ENCODE measurements at regions not wholly inside any gene's neighbourhood (a gene's known extent, or its start where the extent isn't known, plus 50 kb on each side); places are given as distances from the start of the nearest gene placed in this dataset.

GRCh38 chr3:128569756-128570155 is 76.8 kb upstream of the GATA2 start:
- intact Hi-C loops (cut with micrococcal nuclease), result loop anchor here (5.0 kb wide), 1 partner anchor 38 kb away; no protein-coding TSS in a partner anchor
- no peak overlapping the region for H3K4me3 Mint-ChIP-seq (ENCODE audit: low read depth)
- peaks cover 10% of the 10 kb centered on the region for H3K4me1 Mint-ChIP-seq (ENCODE audit: low read depth)
- H3K27me3 Mint-ChIP-seq (ENCODE audit: low read depth), result peaks cover 25% of the 10 kb centered on the region
- no peak overlapping the region for H3K27ac Mint-ChIP-seq
- DNase-seq (ENCODE audit: low spot score), result no peak
- no peaks in the 10 kb centered on the region for H3K36me3 Mint-ChIP-seq (ENCODE audit: low read depth)
- no peaks in the 10 kb centered on the region for H3K9me3 Mint-ChIP-seq

GRCh38 chr3:128568602-128569490 is 75.8 kb upstream of the GATA2 start:
- no peak overlapping the region for H3K27ac Mint-ChIP-seq
- H3K9me3 Mint-ChIP-seq, result no peaks in the 10 kb centered on the region
- H3K36me3 Mint-ChIP-seq (ENCODE audit: low read depth), result no peaks in the 10 kb centered on the region
- peaks cover 20% of the 10 kb centered on the region for H3K27me3 Mint-ChIP-seq (ENCODE audit: low read depth)
- intact Hi-C loops (cut with micrococcal nuclease), result no loop called here
- no peak for DNase-seq (ENCODE audit: low spot score)
- no peak overlapping the region for H3K4me3 Mint-ChIP-seq (ENCODE audit: low read depth)
- H3K4me1 Mint-ChIP-seq (ENCODE audit: low read depth), result peaks cover 10% of the 10 kb centered on the region

GRCh38 chr3:128567705-128568356 is 74.8 kb upstream of the GATA2 start:
- no peak for DNase-seq (ENCODE audit: low spot score)
- Mint-ChIP-seq H3K4me3 (ENCODE audit: low read depth) (no peak overlapping the region), H3K9me3 (no peaks in the 10 kb centered on the region), H3K27me3 (ENCODE audit: low read depth) (peaks cover 24% of the 10 kb centered on the region), H3K27ac (no peak overlapping the region), H3K4me1 (ENCODE audit: low read depth) (peaks cover 5% of the 10 kb centered on the region), H3K36me3 (ENCODE audit: low read depth) (no peaks in the 10 kb centered on the region)
- intact Hi-C loops (cut with micrococcal nuclease), result no loop called here

- no peaks in the 10 kb centered on the region for H3K36me3 Mint-ChIP-seq (ENCODE audit: low read depth)
- intact Hi-C loops (cut with micrococcal nuclease), result no loop called here
- H3K27ac Mint-ChIP-seq, result no peak overlapping the region
These were observed 74.1 kb upstream of the GATA2 start for GRCh38 chr3:128567141-128567540.

GRCh38 chr3:128563439-128563838 is 70.4 kb upstream of the GATA2 start:
- Mint-ChIP-seq H3K27ac (no peak overlapping the region), H3K36me3 (ENCODE audit: low read depth) (no peaks in the 10 kb centered on the region), H3K9me3 (no peaks in the 10 kb centered on the region), H3K27me3 (ENCODE audit: low read depth) (peaks cover 27% of the 10 kb centered on the region), H3K4me3 (ENCODE audit: low read depth) (no peak overlapping the region), H3K4me1 (ENCODE audit: low read depth) (peaks cover 2% of the 10 kb centered on the region)
- DNase-seq (ENCODE audit: low spot score), result no peak
- intact Hi-C loops (cut with micrococcal nuclease), result no loop called here

More at GRCh38 chr3:128567141-128567540, 74.1 kb upstream of the GATA2 start:
- Mint-ChIP-seq H3K4me1 (ENCODE audit: low read depth) (no peaks in the 10 kb centered on the region), H3K27me3 (ENCODE audit: low read depth) (peaks cover 28% of the 10 kb centered on the region), H3K4me3 (ENCODE audit: low read depth) (no peak overlapping the region), H3K9me3 (no peaks in the 10 kb centered on the region)
- no peak for DNase-seq (ENCODE audit: low spot score)

GRCh38 chr3:128561504-128561903 is 68.5 kb upstream of the GATA2 start:
- H3K36me3 Mint-ChIP-seq (ENCODE audit: low read depth), result no peaks in the 10 kb centered on the region
- no peak overlapping the region for H3K27ac Mint-ChIP-seq
- H3K4me3 Mint-ChIP-seq (ENCODE audit: low read depth), result no peak overlapping the region
- H3K4me1 Mint-ChIP-seq (ENCODE audit: low read depth), result peaks cover 2% of the 10 kb centered on the region
- DNase-seq (ENCODE audit: low spot score), result no peak
- intact Hi-C loops (cut with micrococcal nuclease), result no loop called here
- H3K9me3 Mint-ChIP-seq, result no peaks in the 10 kb centered on the region
- H3K27me3 Mint-ChIP-seq (ENCODE audit: low read depth), result peaks cover 32% of the 10 kb centered on the region

GRCh38 chr3:128560768-128561167 is 67.8 kb upstream of the GATA2 start:
- no peak overlapping the region for H3K27ac Mint-ChIP-seq
- no peaks in the 10 kb centered on the region for H3K36me3 Mint-ChIP-seq (ENCODE audit: low read depth)
- no peak overlapping the region for H3K4me3 Mint-ChIP-seq (ENCODE audit: low read depth)
- peaks cover 2% of the 10 kb centered on the region for H3K4me1 Mint-ChIP-seq (ENCODE audit: low read depth)
- no peak for DNase-seq (ENCODE audit: low spot score)
- peaks cover 31% of the 10 kb centered on the region for H3K27me3 Mint-ChIP-seq (ENCODE audit: low read depth)
- H3K9me3 Mint-ChIP-seq, result no peaks in the 10 kb centered on the region
- intact Hi-C loops (cut with micrococcal nuclease), result no loop called here

GRCh38 chr3:128559486-128560225 is 66.7 kb upstream of the GATA2 start:
- no peak for DNase-seq (ENCODE audit: low spot score)
- H3K36me3 Mint-ChIP-seq (ENCODE audit: low read depth), result no peaks in the 10 kb centered on the region
- peaks cover 2% of the 10 kb centered on the region for H3K4me1 Mint-ChIP-seq (ENCODE audit: low read depth)
- intact Hi-C loops (cut with micrococcal nuclease), result no loop called here
- no peak overlapping the region for H3K27ac Mint-ChIP-seq
- H3K27me3 Mint-ChIP-seq (ENCODE audit: low read depth), result peaks cover 34% of the 10 kb centered on the region
- no peaks in the 10 kb centered on the region for H3K9me3 Mint-ChIP-seq
- no peak overlapping the region for H3K4me3 Mint-ChIP-seq (ENCODE audit: low read depth)

GRCh38 chr3:128557531-128558280 is 64.7 kb upstream of the GATA2 start:
- Mint-ChIP-seq H3K27me3 (ENCODE audit: low read depth) (peaks cover 40% of the 10 kb centered on the region), H3K27ac (no peak overlapping the region), H3K36me3 (ENCODE audit: low read depth) (no peaks in the 10 kb centered on the region), H3K4me3 (ENCODE audit: low read depth) (no peak overlapping the region), H3K9me3 (no peaks in the 10 kb centered on the region), H3K4me1 (ENCODE audit: low read depth) (peaks cover 2% of the 10 kb centered on the region)
- intact Hi-C loops (cut with micrococcal nuclease), result no loop called here
- DNase-seq (ENCODE audit: low spot score), result no peak

GRCh38 chr3:128556907-128557306 is 63.9 kb upstream of the GATA2 start:
- Mint-ChIP-seq H3K4me3 (ENCODE audit: low read depth) (no peak overlapping the region), H3K27ac (no peak overlapping the region), H3K27me3 (ENCODE audit: low read depth) (peaks cover 39% of the 10 kb centered on the region), H3K9me3 (no peaks in the 10 kb centered on the region), H3K36me3 (ENCODE audit: low read depth) (no peaks in the 10 kb centered on the region), H3K4me1 (ENCODE audit: low read depth) (peaks cover 2% of the 10 kb centered on the region)
- DNase-seq (ENCODE audit: low spot score), result no peak
- intact Hi-C loops (cut with micrococcal nuclease), result no loop called here

- H3K4me3 Mint-ChIP-seq (ENCODE audit: low read depth), result no peak overlapping the region
- DNase-seq (ENCODE audit: low spot score), result no peak
- H3K9me3 Mint-ChIP-seq, result no peaks in the 10 kb centered on the region
- intact Hi-C loops (cut with micrococcal nuclease), result no loop called here
- H3K36me3 Mint-ChIP-seq (ENCODE audit: low read depth), result no peaks in the 10 kb centered on the region
- H3K27ac Mint-ChIP-seq, result no peak overlapping the region
- peaks cover 37% of the 10 kb centered on the region for H3K27me3 Mint-ChIP-seq (ENCODE audit: low read depth)
- peaks cover 2% of the 10 kb centered on the region for H3K4me1 Mint-ChIP-seq (ENCODE audit: low read depth)
These were observed 63.4 kb upstream of the GATA2 start for GRCh38 chr3:128556384-128556783.

- no peak for DNase-seq (ENCODE audit: low spot score)
- Mint-ChIP-seq H3K36me3 (ENCODE audit: low read depth) (no peaks in the 10 kb centered on the region), H3K4me1 (ENCODE audit: low read depth) (peaks cover 2% of the 10 kb centered on the region), H3K9me3 (no peaks in the 10 kb centered on the region), H3K27me3 (ENCODE audit: low read depth) (peaks cover 37% of the 10 kb centered on the region), H3K27ac (no peak overlapping the region), H3K4me3 (ENCODE audit: low read depth) (no peak overlapping the region)
- intact Hi-C loops (cut with micrococcal nuclease), result no loop called here
These were observed 62.8 kb upstream of the GATA2 start for GRCh38 chr3:128555841-128556240.
